Smooth muscle cell (in vitro differentiated cells): ENCODE measurements at regions not wholly inside any gene's neighbourhood (a gene's known extent, or its start where the extent isn't known, plus 50 kb on each side); places are given as distances from the start of the nearest gene placed in this dataset.

Experiments
- DNase-seq: peaks from one replicate; lab custom pipeline; 2025; ENCODE audit not compliant: unreplicated experiment; lab: John Stamatoyannopoulos, UW
- H2AFZ ChIP-seq: fragments of 200-600 bp; sonication (generic); 2 replicates; pipeline ENCODE4 v1.6.0; 2016; ENCODE audit warnings: antibody characterized with exemption, low read depth, mild to moderate bottlenecking
- H3F3A ChIP-seq: fragments of 200-600 bp; sonication (generic); 2 replicates; pipeline ENCODE4 v1.6.0; 2017; ENCODE audit warnings: antibody characterized with exemption, low read depth
- H3K27ac ChIP-seq: fragments of 200-600 bp; sonication (generic); 2 replicates; pipeline ENCODE4 v1.5.1; 2016; ENCODE audit warnings: low read depth, mild to moderate bottlenecking
- H3K27me3 ChIP-seq: fragments of 200-600 bp; sonication (generic); 2 replicates; pipeline ENCODE4 v1.6.1; 2016; ENCODE audit warnings: low read depth, mild to moderate bottlenecking
- H3K36me3 ChIP-seq: fragments of 200-600 bp; sonication (generic); 2 replicates; pipeline ENCODE4 v1.5.1; 2016; ENCODE audit warnings: low read depth
- H3K4me1 ChIP-seq: fragments of 200-600 bp; sonication (generic); 2 replicates; pipeline ENCODE4 v1.5.1; 2016; ENCODE audit warnings: low read depth
- H3K4me2 ChIP-seq: fragments of 200-600 bp; sonication (generic); 2 replicates; pipeline ENCODE4 v1.6.0; 2016; ENCODE audit warnings: mild to moderate bottlenecking
- H3K4me3 ChIP-seq: fragments of 200-600 bp; sonication (generic); 2 replicates; pipeline ENCODE4 v1.5.1; 2016; ENCODE audit warnings: mild to moderate bottlenecking
- H3K79me2 ChIP-seq: fragments of 200-600 bp; sonication (generic); 2 replicates; pipeline ENCODE4 v1.6.0; 2016; ENCODE audit warnings: low read depth, mild to moderate bottlenecking
- H3K9ac ChIP-seq: fragments of 200-600 bp; sonication (generic); 2 replicates; pipeline ENCODE4 v1.6.0; 2016; ENCODE audit warnings: low read depth
- H3K9me3 ChIP-seq: fragments of 200-600 bp; sonication (generic); replicated peaks from 2 replicates; pipeline ENCODE4 v1.5.1; 2016; ENCODE audit warnings: low read depth
- H4K20me1 ChIP-seq: fragments of 200-600 bp; sonication (generic); 2 replicates; pipeline ENCODE4 v1.6.0; 2016; ENCODE audit warnings: low read depth
- CTCF ChIP-seq: fragments of 200-600 bp; sonication (generic); IDR thresholded peaks from 2 replicates; pipeline ENCODE4 v1.5.1; 2017; ENCODE audit warnings: borderline replicate concordance, mild to moderate bottlenecking, antibody characterized with exemption; ENCODE audit not compliant: insufficient read depth, poor library complexity, severe bottlenecking
- WGBS: methylation state at CpG from one replicate; pipeline ENCODE4 v1.1.7; 2016; ENCODE audit warnings: low lambda C conversion rate; 5-methylcytosine and 5-hydroxymethylcytosine counted together

- WGBS: 90% methylated on average over 2 of the region's 2 CpGs
- H4K20me1 ChIP-seq: no peaks in the 10 kb centered on the region
- H3K4me2 ChIP-seq: no peak overlapping the region
- H3K36me3 ChIP-seq: no peaks in the 10 kb centered on the region
- no peaks in the 10 kb centered on the region for H3K9me3 ChIP-seq
- H3K4me1 ChIP-seq: no peaks in the 10 kb centered on the region
- no peaks in the 10 kb centered on the region for H3K27me3 ChIP-seq
- no peak overlapping the region for H3K27ac ChIP-seq
- no peak overlapping the region for H3K9ac ChIP-seq
- H3F3A ChIP-seq: no peaks in the 10 kb centered on the region
- H2AFZ ChIP-seq: no peak overlapping the region
- TF ChIP-seq CTCF: no peak
- no peaks in the 10 kb centered on the region for H3K79me2 ChIP-seq
- no peak overlapping the region for H3K4me3 ChIP-seq
- DNase-seq: no peak
Observed at GRCh38 chr12:104852896-104853295, 105.2 kb downstream of the SLC41A2 start.

GRCh38 chr12:104852102-104852501 is 106.0 kb downstream of the SLC41A2 start:
- Histone ChIP-seq H3K9me3 (no peaks in the 10 kb centered on the region), H3K4me2 (no peak overlapping the region), H3K79me2 (no peaks in the 10 kb centered on the region), H3K4me3 (no peak overlapping the region), H3F3A (no peaks in the 10 kb centered on the region), H3K36me3 (no peaks in the 10 kb centered on the region), H4K20me1 (no peaks in the 10 kb centered on the region), H3K4me1 (no peaks in the 10 kb centered on the region), H3K9ac (no peak overlapping the region), H2AFZ (no peak overlapping the region), H3K27ac (no peak overlapping the region), H3K27me3 (no peaks in the 10 kb centered on the region)
- DNase-seq: no peak
- WGBS: 77% methylated on average over 2 of the region's 2 CpGs
- TF ChIP-seq CTCF: no peak

GRCh38 chr12:104850781-104851180 is 107.3 kb downstream of the SLC41A2 start:
- no peak overlapping the region for H3K27ac ChIP-seq
- no peak overlapping the region for H2AFZ ChIP-seq
- H4K20me1 ChIP-seq: no peaks in the 10 kb centered on the region
- H3K79me2 ChIP-seq: no peaks in the 10 kb centered on the region
- no peak overlapping the region for H3K4me3 ChIP-seq
- H3K36me3 ChIP-seq: no peaks in the 10 kb centered on the region
- no peak for DNase-seq
- no peak overlapping the region for H3K4me2 ChIP-seq
- no peaks in the 10 kb centered on the region for H3F3A ChIP-seq
- H3K9ac ChIP-seq: no peak overlapping the region
- H3K4me1 ChIP-seq: no peaks in the 10 kb centered on the region
- no peaks in the 10 kb centered on the region for H3K27me3 ChIP-seq
- TF ChIP-seq CTCF: no peak
- no peaks in the 10 kb centered on the region for H3K9me3 ChIP-seq

GRCh38 chr12:104846056-104846767 is 111.9 kb downstream of the SLC41A2 start:
- no peak for TF ChIP-seq CTCF
- Histone ChIP-seq H3K4me3 (no peak overlapping the region), H2AFZ (no peak overlapping the region), H3K4me2 (no peak overlapping the region), H3K9me3 (no peaks in the 10 kb centered on the region), H3K27ac (no peak overlapping the region), H3K9ac (no peak overlapping the region), H3K27me3 (peaks cover 6% of the 10 kb centered on the region), H3F3A (no peaks in the 10 kb centered on the region), H3K4me1 (no peaks in the 10 kb centered on the region), H3K79me2 (no peaks in the 10 kb centered on the region), H3K36me3 (no peaks in the 10 kb centered on the region), H4K20me1 (no peaks in the 10 kb centered on the region)
- DNase-seq: no peak
- WGBS: 44% methylated on average over 2 of the region's 2 CpGs
